Esophagus (tissue), 2 donors: ENCODE measurements at regions not wholly inside any gene's neighbourhood (a gene's known extent, or its start where the extent isn't known, plus 50 kb on each side); places are given as distances from the start of the nearest gene placed in this dataset.

ENCODE experiments used
- H3K27ac ChIP-seq, 2 donors: one replicate each; pipeline ENCODE4 v1.5.1; 2013; ENCODE audit warnings: low read depth in 2 of 2, mild to moderate bottlenecking in 2 of 2, inconsistent platforms in 1 of 2, low read length in 1 of 2, moderate library complexity in 1 of 2
- H3K27me3 ChIP-seq, 2 donors: one replicate each; pipeline ENCODE4 v1.6.1; 2013; ENCODE audit warnings: low read length in 2 of 2, control low read depth in 1 of 2, mild to moderate bottlenecking in 1 of 2; ENCODE audit not compliant: insufficient read depth in 2 of 2, control insufficient read depth in 1 of 2
- H3K36me3 ChIP-seq, 2 donors: one replicate each; pipeline ENCODE4 v1.6.1; 2013; ENCODE audit warnings: low read length in 1 of 2; ENCODE audit not compliant: control insufficient read depth in 2 of 2, insufficient read depth in 2 of 2
- H3K4me1 ChIP-seq, 2 donors: one replicate each; pipeline ENCODE4 v1.6.1; 2013; ENCODE audit warnings: low read length in 1 of 2; ENCODE audit not compliant: control insufficient read depth in 2 of 2, insufficient read depth in 2 of 2
- H3K4me3 ChIP-seq, 2 donors: one replicate each; pipeline ENCODE4 v1.5.1; 2013; ENCODE audit warnings: low read length in 2 of 2, mild to moderate bottlenecking in 2 of 2, low read depth in 1 of 2, moderate library complexity in 1 of 2
- H3K9me3 ChIP-seq, 2 donors: one replicate each; pipeline ENCODE4 v1.6.1; 2013; ENCODE audit warnings: mild to moderate bottlenecking in 2 of 2, low read depth in 1 of 2, low read length in 1 of 2, moderate library complexity in 1 of 2; ENCODE audit not compliant: control insufficient read depth in 2 of 2, insufficient read depth in 1 of 2
- WGBS, 2 donors: extraction: QIAGEN DNeasy Blood & Tissue Kit; methylation state at CpG; one replicate each; pipeline ENCODE4 v1.1.7; 2013; 5-methylcytosine and 5-hydroxymethylcytosine counted together
- donor health status: healthy with polysubstance abuse.
- donor health status: Bipolar disorder and iron deficiency.

DNA sequence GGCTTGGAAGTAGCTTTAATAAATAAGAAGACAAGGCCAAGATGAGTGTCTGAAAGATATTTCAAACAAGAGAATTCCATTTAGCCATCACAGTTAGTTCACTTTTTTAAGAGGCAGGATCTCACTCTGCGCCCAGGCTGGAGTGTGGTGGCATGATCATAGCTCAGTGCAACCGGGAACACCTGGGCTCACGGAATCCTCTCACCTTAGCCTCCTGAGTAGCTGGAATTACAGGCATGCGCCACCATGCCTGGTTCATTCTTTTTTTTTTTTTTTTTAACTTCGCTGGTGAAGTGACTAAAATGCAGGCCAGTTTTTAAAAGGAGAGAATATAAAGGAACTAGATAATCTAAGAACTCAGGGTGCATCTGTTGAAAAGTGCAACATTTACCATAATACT, 200.3 kb downstream of the KCTD12 start:
- Histone ChIP-seq H3K27ac (no peak overlapping the region), H3K4me1 (no peaks in the 10 kb centered on the region), H3K36me3 (no peaks in the 10 kb centered on the region), H3K9me3 (no peaks in the 10 kb centered on the region), H3K27me3 (no peaks in the 10 kb centered on the region), H3K4me3 (no peak overlapping the region)
- WGBS, 2 donors: 88 to 94% methylated on average over 5 of the region's 5 CpGs

DNA sequence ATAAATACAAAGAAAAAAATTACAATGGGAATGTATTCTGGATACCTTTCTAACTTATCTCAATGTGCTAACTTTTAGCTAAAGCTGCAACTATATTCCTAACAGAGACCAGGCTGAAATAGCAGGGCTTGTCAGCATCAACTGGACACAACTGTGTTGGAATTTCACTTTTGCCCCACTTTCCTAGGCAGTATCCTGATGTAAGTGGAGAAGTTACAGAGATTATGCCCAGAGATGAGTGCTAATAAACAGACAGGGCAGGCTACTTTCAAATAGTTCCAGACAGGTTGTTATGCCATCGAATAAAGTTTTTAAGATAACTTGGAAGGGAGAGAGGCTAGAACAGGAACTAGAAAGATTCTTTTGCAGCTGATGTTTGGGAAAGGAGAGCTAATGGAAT, 201.9 kb downstream of the KCTD12 start:
- whole genome bisulfite sequencing, 2 donors: 61 to 74% methylated on average over 1 of the region's 1 CpG
- Histone ChIP-seq H3K27ac (no peak overlapping the region), H3K27me3 (no peaks in the 10 kb centered on the region)

DNA sequence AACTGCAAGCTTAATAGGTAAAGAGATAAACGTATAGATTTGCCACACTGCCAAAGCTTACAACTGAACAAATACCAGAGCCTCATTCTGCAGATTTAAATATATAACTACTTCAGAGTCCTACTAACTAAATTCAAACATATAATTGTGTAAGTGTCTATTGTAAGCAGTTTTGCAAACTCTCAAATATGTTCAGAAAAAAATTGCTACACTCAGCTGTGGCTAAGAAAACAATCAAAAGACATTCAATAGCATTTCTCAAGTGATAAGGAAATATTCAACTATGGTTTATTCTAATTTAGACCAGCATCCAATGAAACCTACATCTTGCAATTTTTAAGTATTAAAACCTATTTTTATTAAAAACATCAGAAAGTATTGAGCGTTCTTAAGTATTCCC, 202.4 kb downstream of the KCTD12 start:
- Histone ChIP-seq H3K4me1 (no peaks in the 10 kb centered on the region), H3K27ac (no peak overlapping the region), H3K36me3 (no peaks in the 10 kb centered on the region), H3K9me3 (no peaks in the 10 kb centered on the region), H3K4me3 (no peak overlapping the region), H3K27me3 (no peaks in the 10 kb centered on the region)
- 81 to 84% methylated on average over 2 of the region's 2 CpGs for WGBS, 2 donors

More for the DNA sequence above, 201.9 kb downstream of the KCTD12 start:
- Histone ChIP-seq H3K36me3 (no peaks in the 10 kb centered on the region), H3K9me3 (no peaks in the 10 kb centered on the region), H3K4me1 (no peaks in the 10 kb centered on the region), H3K4me3 (no peak overlapping the region)

DNA sequence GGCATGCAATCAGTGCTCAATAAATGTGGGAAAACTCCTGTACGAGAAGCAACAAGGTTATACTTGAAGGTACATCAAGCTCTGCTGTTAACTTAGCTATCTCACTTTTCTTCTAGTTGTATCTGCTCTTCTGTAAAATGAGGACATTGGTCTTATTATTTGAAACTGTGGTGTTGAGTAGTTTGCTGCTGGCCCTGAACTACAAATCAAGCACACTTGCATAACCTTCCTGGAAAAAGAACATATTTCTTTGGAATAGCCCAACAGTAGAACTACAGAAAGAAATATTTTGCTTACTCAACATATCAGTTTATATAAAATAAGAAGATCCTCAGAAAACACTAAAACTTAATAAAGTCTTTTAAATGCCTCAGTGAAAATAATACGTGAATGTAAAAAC, 203.0 kb downstream of the KCTD12 start:
- no peaks in the 10 kb centered on the region for H3K36me3 ChIP-seq
- no peaks in the 10 kb centered on the region for H3K27me3 ChIP-seq
- no peaks in the 10 kb centered on the region for H3K4me1 ChIP-seq
- no peak overlapping the region for H3K27ac ChIP-seq
- no peaks in the 10 kb centered on the region for H3K9me3 ChIP-seq
- H3K4me3 ChIP-seq: no peak overlapping the region
- 84 to 92% methylated on average over 2 of the region's 2 CpGs for WGBS, 2 donors

DNA sequence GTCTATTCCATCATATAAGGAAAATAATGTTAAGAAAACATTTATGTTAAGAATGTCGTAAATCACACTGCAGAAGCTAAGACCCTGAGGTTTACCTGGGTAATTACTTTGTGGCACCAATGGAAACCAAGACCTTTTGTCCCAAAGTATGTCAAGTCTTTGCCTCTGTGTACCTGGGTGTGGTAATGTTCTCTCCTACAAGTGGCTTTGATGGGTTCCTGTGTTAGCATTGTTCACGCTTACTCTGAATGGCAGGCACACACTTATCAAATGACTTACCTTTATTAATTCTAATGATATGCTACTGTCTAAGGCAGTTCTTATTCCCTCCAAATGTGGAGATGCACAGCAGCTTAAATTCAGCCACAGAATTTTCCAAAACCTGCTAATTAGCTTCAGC, 206.1 kb downstream of the KCTD12 start:
- no peaks in the 10 kb centered on the region for H3K36me3 ChIP-seq
- H3K9me3 ChIP-seq: no peaks in the 10 kb centered on the region
- WGBS, 2 donors: 91 to 93% methylated on average over 2 of the region's 2 CpGs
- H3K27ac ChIP-seq: no peak overlapping the region
- H3K4me1 ChIP-seq: no peaks in the 10 kb centered on the region
- H3K27me3 ChIP-seq: no peaks in the 10 kb centered on the region
- H3K4me3 ChIP-seq: no peak overlapping the region

DNA sequence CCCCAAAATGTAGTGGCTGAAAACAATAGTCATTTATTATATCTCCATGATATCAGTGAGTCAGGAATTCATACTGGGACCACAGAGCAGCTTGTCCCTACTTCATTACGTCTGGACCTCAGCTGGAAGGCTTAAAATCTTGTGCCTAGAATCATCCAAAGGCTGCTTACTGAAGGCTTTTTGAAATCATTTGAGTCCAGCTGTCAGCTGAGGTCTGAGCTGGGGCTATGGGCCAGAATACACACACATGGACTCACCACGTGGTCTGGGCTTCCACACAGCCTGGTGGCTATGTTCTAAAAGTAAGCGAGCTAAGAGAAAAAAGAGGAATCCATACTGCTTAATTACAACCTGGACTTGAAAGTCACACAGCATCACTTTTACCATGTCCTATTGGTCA, 209.2 kb downstream of the KCTD12 start:
- WGBS, 2 donors: 47 to 54% methylated on average over 3 of the region's 3 CpGs
- no peak overlapping the region for H3K27ac ChIP-seq

DNA sequence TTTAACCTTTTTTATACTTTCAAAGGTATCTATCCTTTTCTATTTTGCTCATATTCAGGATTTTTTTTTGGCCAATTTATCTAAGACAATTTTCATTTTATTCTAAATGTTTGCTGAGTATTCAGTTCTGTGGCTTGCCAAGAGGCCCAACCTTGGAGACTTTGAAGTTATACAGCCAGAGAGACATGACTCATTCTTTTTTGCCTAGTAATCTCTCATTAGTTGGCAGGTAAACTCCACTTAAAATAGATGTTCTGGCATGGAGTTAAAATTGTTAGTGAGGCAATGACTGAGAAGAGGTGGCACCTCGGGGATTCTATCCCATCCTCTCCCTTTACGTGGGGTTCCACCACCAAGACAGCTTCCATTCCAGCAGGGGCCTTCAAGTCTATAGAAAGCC, 213.8 kb downstream of the KCTD12 start:
- no peaks in the 10 kb centered on the region for H3K27me3 ChIP-seq
- no peaks in the 10 kb centered on the region for H3K9me3 ChIP-seq
- H3K4me1 ChIP-seq: no peaks in the 10 kb centered on the region
- no peak overlapping the region for H3K27ac ChIP-seq
- WGBS, 2 donors: 52 to 70% methylated on average over 2 of the region's 2 CpGs
- no peak overlapping the region for H3K4me3 ChIP-seq
- H3K36me3 ChIP-seq: no peaks in the 10 kb centered on the region

More for the DNA sequence above, 209.2 kb downstream of the KCTD12 start:
- no peaks in the 10 kb centered on the region for H3K4me1 ChIP-seq
- H3K36me3 ChIP-seq: no peaks in the 10 kb centered on the region
- H3K27me3 ChIP-seq: no peaks in the 10 kb centered on the region
- no peak overlapping the region for H3K4me3 ChIP-seq
- no peaks in the 10 kb centered on the region for H3K9me3 ChIP-seq

DNA sequence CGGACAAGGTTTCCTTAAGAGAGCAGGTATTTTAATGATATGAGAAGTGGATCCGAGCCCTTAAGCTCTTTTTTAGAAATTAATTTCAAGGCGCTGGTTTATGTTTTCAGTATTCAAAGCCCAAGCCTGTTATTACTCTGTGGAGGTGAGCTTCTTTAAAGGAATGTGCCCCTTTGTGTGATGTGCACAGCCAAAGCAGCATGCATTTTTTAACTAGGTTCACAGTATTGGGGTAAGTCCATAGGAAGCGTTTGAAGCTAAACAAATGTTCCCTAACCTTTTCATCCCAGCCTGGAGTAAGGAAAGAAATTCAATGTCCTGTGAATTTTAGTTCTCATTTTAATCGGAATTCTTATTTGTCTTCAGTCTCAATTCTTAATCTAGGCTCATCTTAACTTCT, 217.5 kb downstream of the KCTD12 start:
- Histone ChIP-seq H3K9me3 (no peaks in the 10 kb centered on the region), H3K27me3 (no peaks in the 10 kb centered on the region), H3K36me3 (no peaks in the 10 kb centered on the region), H3K4me3 (no peak overlapping the region), H3K27ac (no peak overlapping the region), H3K4me1 (no peaks in the 10 kb centered on the region)
- WGBS, 2 donors: 88 to 91% methylated on average over 5 of the region's 5 CpGs

DNA sequence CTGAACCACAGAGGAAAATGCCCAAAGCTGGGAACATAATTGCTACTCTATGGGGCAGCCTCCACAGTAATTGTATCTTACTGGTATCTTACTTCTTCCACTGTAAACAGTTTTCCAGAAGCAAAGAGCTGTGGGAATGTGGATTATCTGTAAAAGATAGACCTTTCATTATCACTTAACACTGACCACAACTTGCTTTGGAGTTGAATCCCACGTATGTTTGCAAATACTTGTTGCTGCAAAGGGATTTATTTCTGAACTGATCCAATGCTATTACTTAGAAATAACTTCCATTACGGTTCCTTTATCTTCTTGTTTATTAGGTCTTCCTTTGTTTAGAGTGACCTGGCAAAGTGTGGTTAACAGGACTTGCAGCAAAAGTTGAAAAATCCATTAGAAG, 218.1 kb downstream of the KCTD12 start:
- no peaks in the 10 kb centered on the region for H3K36me3 ChIP-seq
- 67 to 78% methylated on average over 2 of the region's 2 CpGs for WGBS, 2 donors
- no peaks in the 10 kb centered on the region for H3K27me3 ChIP-seq
- no peaks in the 10 kb centered on the region for H3K9me3 ChIP-seq
- no peak overlapping the region for H3K27ac ChIP-seq
- no peaks in the 10 kb centered on the region for H3K4me1 ChIP-seq
- no peak overlapping the region for H3K4me3 ChIP-seq

DNA sequence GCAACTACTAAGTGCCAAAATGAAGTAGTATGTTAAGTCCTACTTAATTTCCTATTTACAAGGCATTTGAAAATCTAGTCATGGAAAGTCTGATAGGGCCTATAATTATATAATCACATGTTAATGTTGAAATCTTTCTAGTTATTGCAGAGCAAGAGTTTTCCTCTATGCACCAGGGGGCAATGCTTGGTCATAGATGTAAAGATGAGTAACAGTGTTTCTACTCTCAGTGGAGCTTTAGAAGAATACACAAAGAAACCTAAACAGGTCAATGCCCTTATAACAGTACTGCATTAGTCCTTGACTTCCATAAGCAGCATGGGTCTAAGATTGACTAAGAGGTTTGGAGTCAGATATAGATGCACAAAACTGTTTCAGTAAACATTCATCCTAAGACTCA, 218.7 kb downstream of the KCTD12 start:
- H3K36me3 ChIP-seq: no peaks in the 10 kb centered on the region
- H3K27ac ChIP-seq: no peak overlapping the region
- H3K4me1 ChIP-seq: no peaks in the 10 kb centered on the region
- no peaks in the 10 kb centered on the region for H3K9me3 ChIP-seq
- H3K4me3 ChIP-seq: no peak overlapping the region
- H3K27me3 ChIP-seq: no peaks in the 10 kb centered on the region
